DMS79 treated with DMSO at 0.1 percent for 48 hours (cell line): ENCODE measurements at regions not wholly inside any gene's neighbourhood (a gene's known extent, or its start where the extent isn't known, plus 50 kb on each side); places are given as distances from the start of the nearest gene placed in this dataset.
"Not testable (repeated sequence)": the region's sequence is repeated elsewhere in the genome, so short reads cannot be mapped to it uniquely, and the experiment has no call there.

Experiments used
- DNase-seq: peaks from one replicate; lab custom pipeline; 2025; lab: John Stamatoyannopoulos, UW

GRCh38 chrX:1852082-1852481, 237.2 kb downstream of the ASMT start:
- DNase-seq, result no peak

- no peak for DNase-seq
These were observed 238.6 kb downstream of the ASMT start for GRCh38 chrX:1853447-1853846.

DNA sequence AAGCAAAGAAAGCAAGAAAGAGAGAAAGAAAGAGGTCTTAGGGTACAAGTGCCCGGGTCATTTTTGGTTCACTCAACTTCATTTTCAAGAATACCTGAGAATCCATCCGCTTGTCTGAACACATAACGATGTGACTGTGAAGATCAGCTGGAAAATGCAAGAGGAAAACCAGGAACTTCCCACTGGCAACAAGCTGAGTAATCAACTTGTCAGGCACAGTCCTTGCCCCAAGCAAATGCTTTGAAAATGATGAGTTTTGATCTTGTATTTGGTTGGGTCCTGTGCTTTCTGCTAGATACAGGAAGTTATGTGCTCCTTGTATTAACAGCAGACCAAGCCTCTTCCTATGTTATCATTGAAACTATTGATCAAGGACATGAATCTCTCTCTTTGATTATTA, 239.1 kb downstream of the ASMT start:
- no peak for DNase-seq

- DNase-seq, result not testable (repeated sequence)
These were observed 240.0 kb downstream of the ASMT start for GRCh38 chrX:1854861-1855260.

DNA sequence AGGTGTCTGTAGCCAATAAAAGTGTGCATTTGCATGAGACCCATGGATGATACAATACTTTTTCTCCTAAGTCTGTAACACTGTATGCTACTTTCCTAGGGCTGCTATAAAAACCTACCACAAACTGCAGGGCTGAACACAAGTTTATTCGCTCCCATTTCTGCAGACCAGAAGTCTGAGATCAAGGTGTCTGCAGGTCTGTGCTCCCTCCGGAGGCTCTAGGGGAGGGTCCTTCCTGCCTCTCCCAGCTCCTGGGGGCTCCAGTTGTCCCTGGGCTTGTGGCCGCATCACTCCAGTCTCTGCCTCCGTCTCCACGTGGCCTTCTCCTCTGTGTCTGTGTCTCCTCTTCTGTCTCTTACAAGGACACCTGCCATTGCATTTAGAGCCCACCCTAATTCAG, 244.4 kb downstream of the ASMT start:
- not testable (repeated sequence) for DNase-seq

GRCh38 chrX:1860936-1861594, 246.2 kb downstream of the ASMT start:
- no peak for DNase-seq

DNA sequence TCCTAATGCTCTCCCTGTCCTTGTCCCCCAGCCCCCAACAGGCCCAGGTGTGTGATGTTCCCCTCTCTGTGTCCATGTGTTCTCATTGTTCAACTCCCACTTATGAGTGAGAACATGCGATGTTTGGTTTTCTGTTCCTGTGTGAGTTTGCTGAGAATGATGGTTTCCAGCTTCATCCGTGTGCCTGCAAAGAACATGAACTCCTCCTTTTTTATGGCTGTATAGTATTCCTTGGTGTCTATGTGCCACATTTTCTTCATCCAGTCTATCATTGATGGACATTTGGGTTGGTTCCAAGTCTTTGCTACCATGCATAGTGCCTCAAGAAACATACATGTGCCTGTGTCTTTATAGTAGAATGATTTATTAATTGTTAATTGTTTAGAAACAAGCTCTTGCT, 249.1 kb downstream of the ASMT start:
- not testable (repeated sequence) for DNase-seq

DNA sequence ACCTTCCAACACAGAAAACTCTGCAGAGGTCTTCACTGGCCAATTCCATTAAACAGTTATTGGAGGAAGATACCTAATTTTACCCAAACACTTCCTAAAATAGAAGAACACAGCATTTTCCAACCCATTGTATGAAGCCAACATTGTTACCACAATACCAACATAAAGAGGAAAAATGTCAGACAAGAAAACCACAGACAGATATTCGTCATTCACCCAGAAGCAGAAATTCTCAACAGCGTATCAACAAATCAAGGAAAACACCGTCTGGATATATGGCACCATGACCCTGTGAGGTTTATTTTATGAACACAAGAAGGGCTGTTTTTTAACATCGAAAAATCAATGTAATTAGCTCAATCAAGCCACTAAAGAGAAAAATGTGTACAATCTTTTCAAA, 255.6 kb downstream of the ASMT start:
- DNase-seq, result no peak

DNA sequence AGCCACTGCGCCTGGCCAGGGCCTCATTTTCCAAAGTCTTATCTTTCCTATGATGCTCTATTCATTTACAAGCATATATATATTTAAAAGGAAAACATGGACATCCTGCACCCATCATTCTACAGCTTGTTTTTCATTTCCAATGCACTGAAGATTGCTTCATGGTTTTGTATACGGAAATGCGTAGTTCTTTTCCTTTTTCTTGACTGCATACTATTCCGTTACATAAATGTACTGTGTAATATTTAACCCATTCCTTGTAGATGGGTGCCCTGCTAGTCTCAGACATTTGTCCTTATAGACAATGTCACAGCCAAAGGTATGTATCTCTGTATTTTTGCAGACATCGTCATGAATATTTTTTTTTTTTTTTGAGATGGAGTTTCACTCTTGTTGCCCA, 257.0 kb downstream of the ASMT start:
- DNase-seq, result no peak

DNA sequence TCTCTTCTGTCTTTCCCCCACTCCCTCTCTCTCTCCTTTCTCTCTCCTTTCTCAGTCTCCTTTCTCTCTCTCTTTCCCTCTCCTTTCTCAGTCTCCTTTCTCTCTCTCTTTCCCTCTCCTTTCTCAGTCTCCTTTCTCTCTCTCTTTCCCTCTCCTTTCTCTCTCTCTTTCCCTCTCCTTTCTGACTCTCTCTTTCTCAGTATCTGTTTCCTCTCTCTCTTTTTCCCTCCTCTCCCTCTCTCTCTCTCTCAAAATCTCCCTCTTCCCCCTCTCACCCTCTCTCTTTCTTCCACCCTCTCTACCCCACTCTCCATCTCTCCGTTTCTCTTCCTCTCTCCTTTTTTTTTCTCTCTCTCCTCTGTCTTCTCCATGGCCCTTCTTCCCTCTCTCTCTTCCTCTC, 258.8 kb downstream of the ASMT start:
- no peak for DNase-seq

- DNase-seq, result no peak
These were observed 259.6 kb downstream of the ASMT start for GRCh38 chrX:1874416-1874815.

GRCh38 chrX:1874899-1875298, 260.0 kb downstream of the ASMT start:
- no peak for DNase-seq

- DNase-seq, result no peak
These were observed 261.2 kb downstream of the ASMT start for GRCh38 chrX:1876041-1876440.

DNA sequence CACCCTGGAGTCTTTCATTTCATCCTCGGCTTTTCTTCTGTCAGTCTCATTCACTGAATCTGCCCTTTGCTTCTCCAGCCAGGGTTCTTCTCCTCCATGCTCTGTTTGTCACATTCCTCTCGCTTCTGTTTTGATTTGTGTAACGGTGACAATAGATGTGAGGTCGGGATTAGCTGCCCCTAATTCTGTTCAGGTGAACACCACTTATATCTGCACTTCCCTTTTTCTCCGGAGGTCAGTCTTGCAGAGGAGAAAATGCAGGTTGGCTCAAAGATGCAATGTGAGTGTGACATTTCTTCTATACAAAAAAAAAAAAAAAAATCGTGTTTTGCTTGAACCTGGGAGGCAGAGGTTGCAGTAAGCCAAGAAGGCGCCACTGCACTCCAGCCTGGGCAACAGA, 262.9 kb downstream of the ASMT start:
- no peak for DNase-seq

DNA sequence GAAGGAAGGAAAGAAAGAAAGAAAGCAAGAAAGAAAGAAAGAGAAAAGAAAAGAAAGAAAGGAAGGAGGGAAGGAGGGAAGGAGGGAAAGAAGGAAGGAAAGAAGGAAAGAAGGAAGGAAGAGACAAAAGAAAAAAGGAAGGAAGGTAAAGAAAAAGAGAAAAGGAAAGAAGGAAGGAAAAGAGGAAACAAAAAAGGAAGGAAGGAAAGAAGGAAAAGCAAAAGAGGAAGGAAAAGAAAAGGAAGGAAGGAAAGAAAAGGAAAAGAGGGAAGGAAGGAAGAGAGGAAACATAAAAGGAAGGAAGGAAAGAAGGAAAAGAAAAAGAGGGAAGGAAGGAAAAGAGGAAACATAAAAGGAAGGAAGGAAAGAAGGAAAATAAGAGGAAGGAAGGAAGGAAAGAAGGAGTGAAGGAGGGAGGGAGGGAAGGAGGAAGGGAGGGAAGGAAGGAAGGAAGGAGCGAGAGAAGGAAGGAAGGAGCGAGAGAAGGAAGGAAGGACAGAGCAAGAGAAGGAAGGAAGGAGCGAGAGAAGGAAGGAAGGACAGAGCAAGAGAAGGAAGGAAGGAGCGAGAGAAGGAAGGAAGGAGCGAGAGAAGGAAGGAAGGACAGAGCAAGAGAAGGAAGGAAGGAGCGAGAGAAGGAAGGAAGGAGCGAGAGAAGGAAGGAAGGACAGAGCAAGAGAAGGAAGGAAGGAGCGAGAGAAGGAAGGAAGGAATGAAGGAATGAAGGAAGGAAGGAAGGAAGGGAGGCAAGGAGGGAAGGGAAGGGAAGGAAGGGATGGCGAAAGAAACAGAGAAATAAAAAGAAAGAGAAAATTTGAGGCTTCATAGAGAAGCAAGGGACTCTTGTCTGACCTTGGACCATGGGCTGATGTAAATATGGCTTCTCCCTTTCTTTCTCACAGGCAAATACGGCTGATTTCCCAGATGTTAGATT, 266.3 kb downstream of the ASMT start:
- DNase-seq, result not testable (repeated sequence)

GRCh38 chrX:1883772-1884171, 268.9 kb downstream of the ASMT start:
- no peak for DNase-seq

DNA sequence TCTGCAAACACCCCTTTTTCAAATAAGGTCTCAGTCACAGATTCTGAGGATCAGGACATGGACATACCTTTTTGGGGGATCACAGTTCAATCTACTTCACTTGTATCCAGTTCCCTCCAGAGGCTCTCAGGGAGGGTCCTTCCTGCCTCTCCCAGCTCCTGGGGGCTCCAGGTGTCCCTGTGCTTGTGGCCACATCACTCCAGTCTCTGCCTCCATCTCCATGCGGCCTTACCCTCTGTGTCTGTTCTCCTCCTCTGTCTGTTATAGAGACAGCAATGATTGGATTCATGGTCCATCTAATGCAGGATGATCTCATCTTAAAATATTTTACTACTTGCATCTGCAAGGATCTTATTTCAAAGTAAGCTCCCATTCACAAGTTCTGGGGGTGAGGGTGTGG, 269.6 kb downstream of the ASMT start:
- DNase-seq, result no peak

DNA sequence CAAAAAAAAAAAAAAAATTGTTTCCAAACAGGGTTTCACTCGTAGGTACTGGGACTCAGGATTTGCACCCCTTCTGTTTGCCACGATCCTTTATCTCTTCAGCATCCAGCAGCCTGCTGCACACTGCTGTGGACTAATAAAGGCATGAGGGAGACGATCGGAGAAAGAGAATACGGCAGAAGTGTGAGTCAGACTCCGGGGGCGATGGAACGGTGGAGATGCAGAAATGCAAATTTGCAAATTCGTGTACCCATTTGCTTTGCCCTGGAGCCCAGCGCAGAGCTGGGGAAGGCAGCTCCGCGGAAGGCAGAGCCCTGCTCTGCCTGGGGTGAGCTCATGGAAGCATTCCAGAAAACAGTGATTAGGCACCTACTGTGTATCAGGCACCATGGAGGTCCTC, 270.3 kb downstream of the ASMT start:
- no peak for DNase-seq

GRCh38 chrX:1888305-1888704, 273.4 kb downstream of the ASMT start:
- not testable (repeated sequence) for DNase-seq

GRCh38 chrX:1894026-1894294, 279.1 kb downstream of the ASMT start:
- no peak for DNase-seq

GRCh38 chrX:1894740-1895139, 279.9 kb downstream of the ASMT start:
- no peak for DNase-seq

GRCh38 chrX:1895583-1895982, 280.7 kb downstream of the ASMT start:
- no peak for DNase-seq

GRCh38 chrX:1899841-1900240, 285.0 kb downstream of the ASMT start:
- no peak for DNase-seq

- DNase-seq, result no peak
These were observed 288.0 kb downstream of the ASMT start for GRCh38 chrX:1902901-1903235.
